PC-9 (cell line): ENCODE measurements at regions not wholly inside any gene's neighbourhood (a gene's known extent, or its start where the extent isn't known, plus 50 kb on each side); places are given as distances from the start of the nearest gene placed in this dataset.

Source experiments
- CTCF ChIP-seq: fragments of 200-600 bp; sonication (generic); conservative IDR thresholded peaks from 2 replicates; pipeline ENCODE4 v1.6.1; 2017; ENCODE audit warnings: mixed run types, antibody characterized with exemption, mild to moderate bottlenecking, moderate library complexity
- EZH2 ChIP-seq: fragments of 200-600 bp; sonication (generic); IDR thresholded peaks from 2 replicates; pipeline ENCODE4 v1.8.0; 2017; ENCODE audit warnings: antibody characterized with exemption, low read depth

- TF ChIP-seq CTCF, result no peak
- no peak for TF ChIP-seq EZH2
Observed at GRCh38 chr9:107397076-107398044, 92.2 kb downstream of the KLF4 start.
